ENCODE measurements at regions not wholly inside any gene's neighbourhood (a gene's known extent, or its start where the extent isn't known, plus 50 kb on each side); places are given as distances from the start of the nearest gene placed in this dataset.

- DNase-seq = no peak
These were observed 52.1 kb upstream of the DIPK1A start for GRCh38 chr1:93013145-93014065.

- no peak for DNase-seq
These were observed 52.9 kb upstream of the DIPK1A start for GRCh38 chr1:93014168-93014567.

DNA sequence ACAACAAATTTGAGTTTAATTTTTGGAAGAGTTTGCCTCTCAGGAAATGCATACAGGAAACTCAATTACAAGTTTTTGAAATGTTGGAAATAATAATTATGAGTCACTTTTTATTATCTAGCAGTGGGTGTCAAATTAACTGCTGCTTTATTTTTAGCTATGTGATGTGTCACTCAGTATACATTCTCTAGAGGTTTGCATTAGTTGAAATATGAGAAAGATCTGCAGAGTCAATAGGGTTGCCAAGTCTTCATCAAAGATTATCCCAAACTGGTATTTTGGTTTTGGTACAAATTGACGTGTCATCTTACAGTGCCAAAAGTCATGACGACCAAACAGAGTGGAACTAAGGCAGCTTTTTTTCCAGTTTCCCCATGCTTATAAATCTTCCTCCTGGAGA is 54.3 kb upstream of the DIPK1A start:
- DNase-seq = no peak

DNA sequence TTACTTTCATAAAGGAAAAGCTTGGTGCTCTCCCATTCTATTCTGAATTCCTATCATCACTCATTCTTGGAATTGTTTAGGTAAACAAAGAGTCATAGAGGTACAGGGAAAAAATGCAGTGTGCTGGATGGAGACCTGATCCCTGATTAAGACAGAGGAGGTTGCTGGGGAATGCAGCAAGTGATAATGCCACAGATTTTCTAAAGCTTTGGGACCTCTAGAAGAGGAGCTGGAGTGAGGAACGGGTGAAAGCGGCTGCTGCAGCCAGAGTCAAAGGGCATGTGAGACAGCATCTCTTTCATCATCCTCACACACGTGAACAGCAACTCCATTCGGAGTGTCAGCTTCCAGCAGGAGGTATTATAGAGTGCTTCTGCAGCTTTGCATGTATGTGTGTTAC is 54.9 kb upstream of the DIPK1A start:
- DNase-seq = no peak

DNA sequence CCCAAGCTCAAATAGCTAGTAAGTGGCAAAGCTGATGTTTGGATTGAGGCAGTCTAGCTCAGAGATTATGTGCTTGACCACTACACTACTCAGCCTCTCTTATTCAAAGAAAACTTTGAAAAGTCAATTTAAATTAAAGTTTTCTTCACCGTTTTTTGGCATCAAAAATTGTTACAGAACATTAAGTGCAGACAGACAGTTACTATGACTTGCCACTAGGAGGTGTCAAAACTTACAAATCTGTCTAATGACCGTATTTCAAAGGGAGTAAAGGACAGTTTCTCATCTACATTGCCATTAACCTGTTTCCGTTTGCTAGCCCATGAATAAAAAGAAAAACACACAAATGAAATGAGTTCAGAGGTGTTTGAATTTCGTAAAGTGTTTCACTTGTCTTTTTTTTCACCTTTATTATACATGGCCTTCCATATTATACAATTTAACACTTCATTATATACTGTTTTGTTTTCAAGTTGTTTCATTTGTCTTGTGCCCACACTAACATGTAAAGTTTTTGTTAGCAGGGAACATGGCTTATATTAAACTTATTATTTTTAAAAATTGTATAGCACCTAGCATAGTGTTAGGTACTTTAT is 57.4 kb upstream of the MTF2 start:
- peak in 3 of 6 experiments; percentile 2 to 67 (median 54) for DNase-seq

DNA sequence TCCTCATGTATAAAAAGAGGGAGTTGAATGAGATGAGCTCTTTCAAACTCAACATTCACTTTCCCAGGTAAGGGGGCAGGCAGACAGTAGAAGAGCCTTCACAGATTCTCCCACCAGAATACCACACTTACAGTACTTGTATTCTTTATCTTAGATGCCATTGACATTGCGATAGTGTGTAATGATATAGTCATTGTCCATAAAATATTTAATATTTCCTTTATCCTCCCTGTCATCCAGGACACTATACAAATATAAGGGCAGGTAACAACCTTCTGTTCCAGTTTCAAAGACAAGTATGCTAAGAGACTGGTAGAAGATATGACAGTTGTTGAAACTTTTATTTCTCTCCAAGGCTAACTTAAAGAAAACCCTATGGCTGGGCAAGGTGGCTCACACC is 56.5 kb upstream of the MTF2 start:
- no peak for DNase-seq

- no peak for DNase-seq
These were observed 55.8 kb upstream of the MTF2 start for GRCh38 chr1:93023281-93023680.

GRCh38 chr1:93025572-93025971 is 53.5 kb upstream of the MTF2 start:
- no peak for DNase-seq

DNA sequence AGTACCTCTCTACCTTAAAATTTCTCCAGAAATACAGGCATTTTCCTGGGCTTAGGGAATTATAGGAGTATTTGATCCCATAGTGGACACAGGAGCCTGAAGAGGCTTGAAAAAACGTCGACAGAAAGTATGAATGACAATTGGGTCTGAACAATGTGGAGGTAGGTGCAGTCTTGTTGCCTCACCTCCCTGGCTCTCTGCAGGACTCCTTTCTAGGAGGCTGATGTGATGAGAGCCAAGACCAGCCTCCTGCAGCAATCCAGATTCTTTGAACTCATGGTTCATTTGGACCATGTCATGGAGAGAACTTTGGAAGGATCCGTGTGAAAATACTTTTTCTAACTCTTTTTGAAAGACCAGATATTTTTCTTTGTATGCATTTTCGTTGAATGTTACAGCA is 50.5 kb upstream of the MTF2 start:
- DNase-seq = no peak

Data from stimulated activated naive CD4-positive, alpha-beta T cell (primary cell).